H1 (cell line): ENCODE measurements at regions not wholly inside any gene's neighbourhood (a gene's known extent, or its start where the extent isn't known, plus 50 kb on each side); places are given as distances from the start of the nearest gene placed in this dataset.

Source experiments
- CTCF ChIA-PET: fragments of 300-600 bp; sonication (Branson Sonifier 250); formaldehyde crosslinking; loops from one replicate; lab custom pipeline; 2021; ENCODE audit not compliant: partially characterized antibody; lab: Charles Lee
- POLR2A ChIA-PET: fragments of 300-600 bp; sonication (Branson Sonifier 250); formaldehyde crosslinking; loops from one replicate; lab custom pipeline; 2021; ENCODE audit warnings: inconsistent platforms; ENCODE audit not compliant: partially characterized antibody; lab: Charles Lee
- DNase-seq, 2 experiments: peaks; one replicate each; pipeline versions ENCODE4 v3.0.0 to v3.0.0-alpha.2; 2010 to 2022; ENCODE audit warnings: low spot score in 2 of 2, low read depth in 1 of 2, mixed read lengths in 1 of 2
- FAIRE-seq: peaks from 2 replicates; lab custom pipeline; 2011; peaks lifted over from hg19 to GRCh38; lab: Jason Lieb, UNC
- H2AFZ ChIP-seq: 2 replicates; pipeline ENCODE4 v1.8.1; 2012; ENCODE audit warnings: low read length, inconsistent platforms
- H2AK5ac ChIP-seq: 2 replicates; pipeline ENCODE4 v1.6.1; 2013; ENCODE audit warnings: low read depth, low read length
- H2BK120ac ChIP-seq: replicated peaks from 2 replicates; pipeline ENCODE3; 2013; ENCODE audit warnings: low read depth, low read length, inconsistent platforms
- H2BK12ac ChIP-seq: 2 replicates; pipeline ENCODE4 v1.6.1; 2013; ENCODE audit warnings: low read depth, low read length
- H2BK15ac ChIP-seq: 2 replicates; pipeline ENCODE4 v1.6.1; 2013; ENCODE audit warnings: low read length
- H2BK20ac ChIP-seq: 2 replicates; pipeline ENCODE4 v1.6.1; 2013; ENCODE audit warnings: low read length
- H2BK5ac ChIP-seq: 2 replicates; pipeline ENCODE4 v1.6.1; 2013; ENCODE audit warnings: low read depth, low read length
- H3K14ac ChIP-seq: 2 replicates; pipeline ENCODE4 v1.6.1; 2013; ENCODE audit warnings: inconsistent platforms; ENCODE audit not compliant: insufficient read length
- H3K18ac ChIP-seq: 2 replicates; pipeline ENCODE4 v1.6.1; 2013; ENCODE audit warnings: low read length; ENCODE audit errors: extremely low read depth
- H3K23ac ChIP-seq: 2 replicates; pipeline ENCODE4 v1.6.1; 2013; ENCODE audit warnings: inconsistent platforms; ENCODE audit not compliant: insufficient read length
- H3K23me2 ChIP-seq: 2 replicates; pipeline ENCODE4 v1.6.1; 2013; ENCODE audit warnings: low read depth, low read length
- H3K27ac ChIP-seq: 2 replicates; pipeline ENCODE4 v1.6.1; 2011; ENCODE audit warnings: low read depth, low read length, inconsistent platforms
- H3K27me3 ChIP-seq, 4 experiments: replicated peaks in 1 of 4; 1 replicate in 1 of 4; 2 replicates in 3 of 4; pipeline versions ENCODE4 v1.6.1 to v1.8.1; 2011 to 2013; ENCODE audit warnings: low read length in 3 of 4, mild to moderate bottlenecking in 3 of 4, inconsistent platforms in 2 of 4, mixed read lengths in 2 of 4, moderate library complexity in 1 of 4; ENCODE audit not compliant: control insufficient read depth in 3 of 4, insufficient read depth in 3 of 4; ENCODE audit errors: extremely low read depth in 1 of 4
- H3K36me3 ChIP-seq, 4 experiments: 2 replicates each; pipeline versions ENCODE4 v1.6.1 to v1.8.1; 2011 to 2013; ENCODE audit warnings: mild to moderate bottlenecking in 4 of 4, low read length in 3 of 4, moderate library complexity in 2 of 4, control low read depth in 1 of 4, inconsistent platforms in 1 of 4; ENCODE audit not compliant: insufficient read depth in 4 of 4, control insufficient read depth in 2 of 4
- H3K4ac ChIP-seq: replicated peaks from 2 replicates; pipeline ENCODE3; 2013; ENCODE audit warnings: low read length, low read depth, mixed read lengths, inconsistent platforms; ENCODE audit not compliant: insufficient read length
- H3K4me1 ChIP-seq, 4 experiments: replicated peaks in 1 of 4; 1 replicate in 1 of 4; 2 replicates in 3 of 4; pipeline versions ENCODE4 v1.6.1 to v1.8.1; 2011 to 2013; ENCODE audit warnings: low read length in 3 of 4, inconsistent platforms in 2 of 4, mixed read lengths in 1 of 4; ENCODE audit not compliant: insufficient read depth in 4 of 4, control insufficient read depth in 3 of 4
- H3K4me2 ChIP-seq, 2 experiments: 2 replicates each; pipeline versions ENCODE4 v1.6.1 to v1.8.1; 2011 to 2013; ENCODE audit warnings: low read depth in 2 of 2, low read length in 2 of 2, control low read depth in 1 of 2, inconsistent platforms in 1 of 2, mild to moderate bottlenecking in 1 of 2; ENCODE audit not compliant: insufficient read depth in 1 of 2
- H3K4me3 ChIP-seq, 4 experiments: fragments of 200-600, 300-600 bp in 1 of 4; sonication (generic), shearing (Covaris generic), sonication (Bioruptor Twin) in 1 of 4; 2 replicates each; pipeline versions ENCODE4 v1.5.1 to v1.8.1; 2011 to 2016; ENCODE audit warnings: low read length in 4 of 4, low read depth in 3 of 4, control low read depth in 2 of 4, inconsistent platforms in 2 of 4, mild to moderate bottlenecking in 2 of 4, mixed read lengths in 1 of 4, moderate library complexity in 1 of 4; ENCODE audit not compliant: insufficient read depth in 2 of 4; ENCODE audit errors: extremely low read depth in 1 of 4
- H3K56ac ChIP-seq: replicated peaks from 2 replicates; pipeline ENCODE3; 2013; ENCODE audit warnings: low read depth, mild to moderate bottlenecking, mixed read lengths, low read length, inconsistent platforms; ENCODE audit not compliant: insufficient read length
- H3K79me1 ChIP-seq: 2 replicates; pipeline ENCODE4 v1.6.1; 2013; ENCODE audit warnings: low read depth, low read length, control low read depth
- H3K79me2 ChIP-seq, 2 experiments: 2 replicates each; pipeline versions ENCODE4 v1.6.1 to v1.8.1; 2012 to 2013; ENCODE audit warnings: low read length in 2 of 2, mild to moderate bottlenecking in 2 of 2, inconsistent platforms in 1 of 2; ENCODE audit not compliant: insufficient read depth in 2 of 2, control insufficient read depth in 1 of 2
- H3K9ac ChIP-seq, 4 experiments: replicated peaks in 1 of 4; 1 replicate in 1 of 4; 2 replicates in 3 of 4; pipeline versions ENCODE4 v1.6.1 to v1.8.1; 2011 to 2013; ENCODE audit warnings: low read depth in 3 of 4, low read length in 3 of 4, control low read depth in 2 of 4, mild to moderate bottlenecking in 2 of 4, moderate library complexity in 2 of 4, inconsistent platforms in 1 of 4; ENCODE audit errors: extremely low read depth in 1 of 4
- H3K9me3 ChIP-seq, 2 experiments: 2 replicates each; pipeline versions ENCODE4 v1.6.1 to v1.8.1; 2012 to 2013; ENCODE audit warnings: mild to moderate bottlenecking in 2 of 2, moderate library complexity in 2 of 2, control low read depth in 1 of 2, inconsistent platforms in 1 of 2, low read depth in 1 of 2, low read length in 1 of 2, mixed read lengths in 1 of 2; ENCODE audit not compliant: insufficient read depth in 2 of 2
- H4K20me1 ChIP-seq, 2 experiments: replicated peaks in 1 of 2; 2 replicates each; pipeline versions ENCODE3 to v1.8.1; 2011 to 2013; ENCODE audit warnings: inconsistent platforms in 2 of 2, low read length in 2 of 2, mild to moderate bottlenecking in 1 of 2; ENCODE audit not compliant: insufficient read depth in 2 of 2, control insufficient read depth in 1 of 2
- H4K5ac ChIP-seq: 2 replicates; pipeline ENCODE4 v1.6.1; 2013; ENCODE audit warnings: low read length, low read depth, mixed read lengths, inconsistent platforms; ENCODE audit not compliant: insufficient read length
- H4K8ac ChIP-seq: 2 replicates; pipeline ENCODE4 v1.8.0; 2013; ENCODE audit warnings: mild to moderate bottlenecking, moderate library complexity, low read length, inconsistent platforms; ENCODE audit not compliant: insufficient read depth; ENCODE audit errors: extremely low read depth
- H4K91ac ChIP-seq: replicated peaks from 2 replicates; pipeline ENCODE3; 2013; ENCODE audit warnings: low read length, mixed read lengths, inconsistent platforms; ENCODE audit not compliant: insufficient read length
- BACH1 ChIP-seq: IDR thresholded peaks from 2 replicates; pipeline ENCODE4 v1.6.1; 2012; ENCODE audit warnings: low read length, improper control_type of control experiment
- CBX5 ChIP-seq: fragments of 300-800, 300-1000 bp; sonication (generic); IDR thresholded peaks from 2 replicates; pipeline ENCODE4 v1.7.1; 2016; ENCODE audit warnings: antibody characterized with exemption, low read length, low read depth
- JUN ChIP-seq: IDR thresholded peaks from 2 replicates; pipeline ENCODE4 v1.6.1; 2011; ENCODE audit warnings: low read depth, mild to moderate bottlenecking, improper control_type of control experiment, low read length
- RNF2 ChIP-seq: fragments of 200-900, 300-1000 bp; sonication (generic); IDR thresholded peaks from 2 replicates; pipeline ENCODE4 v1.7.1; 2016; ENCODE audit warnings: borderline replicate concordance, low read depth, mild to moderate bottlenecking, antibody characterized with exemption, low read length; ENCODE audit not compliant: poor library complexity, severe bottlenecking; ENCODE audit errors: missing control alignments
- SUZ12 ChIP-seq: fragments of 200-600 bp; sonication (generic); IDR thresholded peaks from 2 replicates; pipeline ENCODE4 v1.6.1; 2012; ENCODE audit warnings: mild to moderate bottlenecking, inconsistent platforms, low read length, moderate library complexity, mixed read lengths
- TAF1 ChIP-seq: IDR thresholded peaks from 2 replicates; pipeline ENCODE4 v1.6.1; 2011; ENCODE audit warnings: mild to moderate bottlenecking, low read depth, low read length
- WGBS, 2 experiments: shearing (Covaris generic) in 1 of 2; methylation state at CpG; one replicate each; pipeline versions ENCODE4 v1.1.6 to v1.1.7; 2013 to 2015; ENCODE audit warnings: low lambda C conversion rate in 2 of 2, mixed read lengths in 2 of 2, inconsistent platforms in 1 of 2, low coverage in 1 of 2, missing lambda C conversion rate in 1 of 2; ENCODE audit not compliant: insufficient replicate concordance in 2 of 2, insufficient coverage in 1 of 2, insufficient read length in 1 of 2; ENCODE audit errors: extremely low coverage in 1 of 2, missing lambda C conversion rate in 1 of 2; 5-methylcytosine and 5-hydroxymethylcytosine counted together

- H4K91ac ChIP-seq: no peak overlapping the region
- no peak overlapping the region for H3K4me3 ChIP-seq
- no peak overlapping the region for H3K56ac ChIP-seq
- TF ChIP-seq CBX5 (no peak), SUZ12 (no peak), TAF1 (no peak), BACH1 (no peak), RNF2 (no peak), JUN (no peak)
- no peak overlapping the region for H2BK15ac ChIP-seq
- H3K23ac ChIP-seq: no peak overlapping the region
- H2AFZ ChIP-seq: 0 out of 2 replicates have a peak overlapping the region, but pooled peaks have one; percentile 17
- 90% methylated on average over 2 of the region's 2 CpGs; no CpG with 5 or more reads in 1 of the 2 experiments for WGBS, 2 experiments
- H3K4me1 ChIP-seq: no peaks in the 10 kb centered on the region
- no peaks in the 10 kb centered on the region for H4K20me1 ChIP-seq
- no peak overlapping the region for H2BK20ac ChIP-seq
- H3K27me3 ChIP-seq: no peaks in the 10 kb centered on the region
- H3K9ac ChIP-seq: no peak overlapping the region
- H3K79me2 ChIP-seq: no peaks in the 10 kb centered on the region
- no peak overlapping the region for H4K8ac ChIP-seq
- no peaks in the 10 kb centered on the region for H3K23me2 ChIP-seq
- H3K9me3 ChIP-seq: no peaks in the 10 kb centered on the region
- FAIRE-seq (no peak), DNase-seq (no peak)
- H3K18ac ChIP-seq: no peak overlapping the region
- no peak overlapping the region for H3K14ac ChIP-seq
- H3K79me1 ChIP-seq: no peaks in the 10 kb centered on the region
- no peak overlapping the region for H2BK120ac ChIP-seq
- H2BK5ac ChIP-seq: no peak overlapping the region
- H3K4ac ChIP-seq: no peak overlapping the region
- POLR2A ChIA-PET: no interaction called here
- H4K5ac ChIP-seq: no peak overlapping the region
- H3K27ac ChIP-seq: no peak overlapping the region
- H2AK5ac ChIP-seq: no peak overlapping the region
- CTCF ChIA-PET: interaction anchor here (0.8 kb wide), 1 partner anchor 10 kb away, joined by 3 read pairs; no protein-coding TSS in a partner anchor
- no peak overlapping the region for H3K4me2 ChIP-seq
- no peak overlapping the region for H2BK12ac ChIP-seq
- no peaks in the 10 kb centered on the region for H3K36me3 ChIP-seq
Observed at GRCh38 chr4:134885436-134885835, 683.8 kb upstream of the PABPC4L start.
